GM19467 (cell line): ENCODE measurements at regions not wholly inside any gene's neighbourhood (a gene's known extent, or its start where the extent isn't known, plus 50 kb on each side); places are given as distances from the start of the nearest gene placed in this dataset.

Experiments used
- ATAC-seq: cut with Tn5 transposase; IDR thresholded peaks from one replicate; pipeline ENCODE4 v1.9.1; 2021; ENCODE audit warnings: mild to moderate bottlenecking, moderate library complexity; ENCODE audit not compliant: unreplicated experiment

DNA sequence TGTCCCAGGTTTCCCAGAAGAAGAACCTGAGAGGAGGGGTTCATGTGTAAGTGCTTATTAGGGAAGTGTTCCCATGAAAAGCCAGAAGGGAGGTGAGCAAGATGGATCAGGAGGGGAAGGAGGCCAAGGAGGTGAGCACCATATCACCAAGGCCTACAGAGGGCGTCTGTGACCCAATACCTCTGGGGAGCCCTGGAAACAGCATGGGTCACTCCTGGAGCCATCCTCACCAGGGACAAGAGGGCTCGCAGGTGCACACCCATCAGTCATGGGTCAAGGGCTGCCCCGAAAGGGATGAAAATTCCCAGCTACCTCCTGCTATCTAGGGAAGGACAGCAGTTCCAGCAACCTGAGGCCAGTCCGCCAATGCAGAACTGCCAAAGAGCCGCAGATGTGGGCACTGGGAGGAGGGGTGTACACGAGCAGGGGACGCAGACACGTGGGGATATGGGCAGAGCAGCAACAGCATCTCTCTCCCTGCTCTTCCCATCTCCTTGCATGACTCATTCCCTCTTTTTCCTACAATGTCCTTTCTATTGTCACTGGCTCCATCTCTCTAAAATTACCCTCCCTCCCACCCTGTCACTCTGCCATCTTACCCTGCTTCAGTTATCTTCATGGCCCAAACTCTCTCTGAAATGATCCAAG lies 167.6 kb upstream of the FSTL4 start:
- no peak for ATAC-seq

DNA sequence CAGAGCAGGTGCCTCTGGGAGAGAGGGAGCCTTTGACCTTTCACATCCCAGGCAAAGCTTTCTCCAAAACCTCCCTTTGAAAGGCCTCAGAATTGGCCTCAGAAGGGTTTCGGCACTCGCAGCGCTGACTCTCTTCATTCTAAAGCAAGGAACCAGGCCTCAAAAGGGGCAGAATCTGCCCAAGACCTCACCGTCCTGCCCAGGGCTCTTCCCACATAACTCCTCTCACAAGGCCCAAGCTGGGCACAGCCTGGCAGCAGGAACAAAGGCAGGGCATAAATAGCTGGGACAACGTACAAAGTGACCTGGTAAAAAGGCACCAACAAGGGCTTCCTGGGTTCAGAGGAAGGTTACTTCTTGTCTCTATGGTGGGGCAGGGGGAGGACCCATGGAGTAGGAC lies 166.3 kb upstream of the FSTL4 start:
- no peak for ATAC-seq

DNA sequence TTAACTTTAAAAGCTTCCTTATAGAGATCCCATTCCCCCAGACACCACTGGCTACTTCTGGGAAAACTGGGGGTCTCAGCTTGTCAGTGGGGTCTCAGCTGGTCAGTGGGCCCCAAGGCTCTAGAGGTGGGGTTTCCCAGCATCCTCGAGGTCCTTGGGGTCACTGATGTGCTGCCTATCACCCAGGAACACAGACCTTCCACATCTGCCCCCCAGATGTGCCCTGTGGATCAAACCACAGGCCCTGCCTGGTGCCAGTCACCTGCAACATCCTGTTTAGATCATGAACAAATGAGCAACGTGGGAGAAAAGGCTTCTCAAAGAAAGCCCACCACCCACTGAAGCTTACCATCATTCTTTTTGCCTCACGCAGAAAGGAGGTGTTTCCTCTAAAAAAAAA lies 165.6 kb upstream of the FSTL4 start:
- no peak for ATAC-seq

DNA sequence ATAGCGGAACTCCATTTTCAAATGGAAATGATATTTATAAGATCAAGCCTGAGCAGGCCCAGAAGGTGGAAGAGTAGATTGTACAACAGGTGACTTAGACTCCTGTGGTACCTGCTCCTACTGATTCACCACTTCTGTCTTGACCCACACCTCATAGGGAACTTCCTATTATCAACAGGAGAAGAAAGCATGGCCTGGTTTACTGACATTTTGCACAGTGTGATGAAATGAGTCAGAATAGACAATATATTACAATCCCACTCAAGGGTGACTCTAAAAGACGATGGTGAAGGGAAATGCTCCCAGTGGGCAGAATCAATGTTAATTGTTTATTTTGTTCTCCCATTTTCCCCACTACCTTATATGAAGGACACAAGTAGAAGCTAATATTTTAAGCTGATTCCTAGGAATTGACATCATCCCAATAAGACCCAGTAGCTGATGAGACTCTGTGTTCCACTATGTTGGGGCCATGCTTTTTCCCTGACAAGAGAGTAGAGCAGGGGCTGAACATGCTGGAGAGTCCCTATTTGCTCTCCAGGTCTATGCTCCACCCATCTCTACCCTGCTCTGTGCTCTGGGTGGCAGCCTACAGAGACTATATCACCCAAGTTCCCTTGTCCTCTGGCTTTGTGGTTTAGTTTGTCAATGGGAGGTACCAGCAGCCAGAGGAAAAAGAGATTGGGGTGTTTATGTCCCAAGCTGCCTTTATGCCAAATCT lies 163.4 kb upstream of the FSTL4 start:
- ATAC-seq, result no peak

DNA sequence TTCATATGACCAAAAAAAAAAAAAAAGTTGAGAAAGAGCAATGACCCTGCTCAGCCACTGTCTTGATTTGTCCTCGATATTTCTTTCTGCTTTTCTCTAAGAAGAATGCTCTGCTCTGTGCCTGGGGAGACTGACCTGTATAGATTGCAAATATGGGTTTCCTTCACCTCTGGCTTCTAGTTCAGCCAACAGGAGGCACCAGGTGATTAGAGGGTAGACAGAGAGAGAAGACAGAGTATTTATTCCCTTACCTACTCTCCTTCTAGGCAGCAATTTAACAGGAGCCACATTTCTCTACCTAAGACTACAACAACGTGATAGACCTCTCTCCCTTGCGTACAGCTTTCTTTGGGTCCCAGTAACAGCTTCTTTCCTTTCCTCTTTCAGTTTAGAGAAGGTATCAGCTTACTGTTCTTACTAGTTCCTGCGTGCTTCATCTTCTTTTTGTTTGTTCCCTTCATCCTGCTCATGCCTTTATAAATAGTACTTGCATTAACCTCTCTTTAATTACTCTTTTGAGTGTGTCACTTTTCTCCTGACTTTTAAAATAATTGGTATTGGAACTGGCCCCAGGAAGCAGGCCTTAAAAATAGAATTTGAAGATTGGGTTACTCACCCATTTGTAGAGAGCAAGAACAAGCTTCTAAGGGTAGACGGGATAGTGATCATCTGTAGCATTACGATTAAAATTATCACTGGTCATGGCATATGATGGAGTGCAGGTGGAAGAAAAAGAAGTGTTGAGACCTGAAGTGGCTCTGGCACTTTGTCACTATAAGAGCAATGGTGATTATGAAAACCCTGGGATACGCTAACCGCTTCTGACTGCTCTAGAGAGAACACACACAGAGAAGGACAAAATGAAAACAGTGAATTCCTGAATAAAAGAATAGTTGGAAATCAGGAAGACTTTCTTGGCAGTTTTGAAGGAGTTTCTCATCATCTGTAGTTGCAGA lies 161.2 kb upstream of the FSTL4 start:
- no peak for ATAC-seq

DNA sequence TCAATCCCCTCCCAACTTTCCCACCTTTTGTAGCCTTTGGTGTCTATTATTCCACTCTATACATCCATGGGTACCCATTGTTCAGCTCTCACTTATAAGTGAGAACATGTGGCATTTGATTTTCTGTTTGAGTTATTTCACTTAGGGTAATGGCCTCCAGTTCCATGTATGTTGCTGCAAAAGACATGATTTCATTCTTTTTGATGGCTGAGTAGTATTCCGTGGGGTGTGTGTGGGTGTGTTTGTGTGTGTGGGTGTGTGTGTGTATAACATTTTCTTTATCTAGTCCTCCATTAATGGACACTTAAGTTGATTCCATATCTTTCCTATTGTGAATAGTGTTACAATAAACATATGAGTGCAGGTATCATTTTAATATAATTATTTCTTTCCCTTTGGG lies 157.5 kb upstream of the FSTL4 start:
- no peak for ATAC-seq

DNA sequence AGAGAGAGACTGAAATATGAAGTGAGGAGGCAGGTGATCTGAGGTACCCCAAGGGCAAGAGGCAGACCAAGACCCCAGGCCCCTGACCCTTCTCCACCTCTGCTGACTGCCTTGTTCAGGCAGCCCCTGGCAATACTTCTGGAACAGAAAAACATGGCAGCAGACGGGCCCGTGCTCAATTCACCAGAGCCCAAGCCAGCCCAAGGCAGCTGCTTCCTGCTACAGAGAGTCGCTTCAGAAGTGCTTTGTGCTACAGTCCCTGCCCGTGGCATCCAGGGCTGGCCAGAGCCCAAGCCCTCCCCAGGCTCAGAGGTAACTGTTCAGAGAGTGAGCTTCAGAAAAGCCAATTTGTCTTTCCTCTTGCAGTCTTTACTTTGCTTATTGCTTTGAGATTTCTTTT lies 151.4 kb upstream of the FSTL4 start:
- no peak for ATAC-seq

DNA sequence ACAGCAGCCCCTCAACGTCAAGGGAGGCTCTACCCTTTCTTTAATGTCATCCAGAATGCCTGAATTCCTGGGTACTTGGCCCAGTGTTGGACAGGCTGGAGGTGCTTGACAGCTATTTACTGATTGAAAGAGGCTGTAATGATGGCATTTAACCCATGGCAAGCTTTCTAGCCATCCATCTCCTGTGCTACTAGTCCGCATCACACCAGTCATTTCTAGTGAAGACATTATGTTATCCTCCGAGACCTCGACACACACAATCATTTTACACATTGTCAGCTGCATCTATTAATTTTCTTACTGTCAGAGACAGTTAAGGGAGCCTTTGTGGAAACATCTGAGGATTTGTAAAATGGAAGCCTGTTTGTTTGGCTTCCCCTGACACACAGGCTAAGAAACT lies 149.3 kb upstream of the FSTL4 start:
- ATAC-seq, result no peak

DNA sequence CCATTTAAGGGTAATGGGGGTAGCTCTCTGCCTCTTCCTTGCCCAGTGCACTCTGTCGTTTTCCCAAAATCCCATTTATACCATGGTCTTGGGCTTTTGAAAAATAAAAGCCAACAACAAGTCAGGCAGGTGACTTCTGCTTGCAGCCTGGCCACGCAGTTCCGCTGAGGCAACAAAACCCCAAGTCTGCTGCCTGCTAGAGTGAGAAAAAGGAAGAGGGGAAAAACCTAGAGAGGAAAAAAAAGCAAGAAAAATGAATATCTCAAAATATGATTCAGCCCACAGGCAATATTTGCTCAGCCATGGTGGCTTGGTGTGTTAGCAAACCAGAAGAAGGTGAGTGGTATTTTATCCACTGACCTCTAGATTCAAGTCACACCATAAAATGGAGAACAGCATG lies 148.2 kb upstream of the FSTL4 start:
- no peak for ATAC-seq

DNA sequence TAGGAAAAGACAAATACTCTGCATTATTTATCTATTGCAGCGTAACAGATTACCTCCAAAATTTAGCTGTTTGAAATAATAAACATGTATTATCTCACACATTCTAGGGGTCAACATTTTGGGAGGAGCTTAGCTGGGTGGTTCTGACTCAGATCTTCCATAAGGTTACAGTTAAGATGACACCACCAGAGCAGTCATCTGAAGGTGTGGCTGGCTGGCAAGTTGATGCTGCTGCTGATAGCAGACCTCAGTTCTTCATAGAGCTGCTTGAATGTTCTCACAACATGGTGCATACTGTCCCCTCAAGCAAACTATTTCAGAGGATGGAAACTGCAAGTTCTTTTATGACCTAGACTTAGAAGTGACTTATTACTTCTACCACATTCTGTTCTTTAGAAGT lies 146.3 kb upstream of the FSTL4 start:
- no peak for ATAC-seq

DNA sequence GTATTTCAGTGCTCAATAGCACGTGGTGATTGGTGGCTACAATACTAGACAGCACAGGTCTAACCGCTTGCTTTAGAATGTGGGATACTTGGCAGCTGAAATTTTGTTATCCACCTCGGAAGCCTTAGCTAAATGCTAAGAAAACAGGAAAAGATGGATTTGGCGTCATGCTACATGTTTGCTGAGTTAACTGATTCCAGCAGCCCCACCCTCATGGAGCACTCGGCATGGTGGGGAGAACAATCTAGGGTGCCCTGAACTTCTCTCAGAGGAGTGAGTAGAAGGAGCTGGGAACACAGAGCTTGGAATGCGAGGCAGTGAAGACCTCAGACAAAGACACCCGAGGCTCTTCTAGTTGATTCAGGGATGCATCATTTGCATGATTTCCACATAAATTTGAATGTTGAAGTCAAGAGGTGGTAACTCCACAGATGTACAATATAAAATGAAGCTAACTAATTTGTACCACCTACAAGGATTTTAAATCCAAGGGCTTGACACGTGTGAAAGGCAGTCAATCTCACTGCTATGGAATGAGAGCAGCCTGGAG lies 145.1 kb upstream of the FSTL4 start:
- no peak for ATAC-seq

DNA sequence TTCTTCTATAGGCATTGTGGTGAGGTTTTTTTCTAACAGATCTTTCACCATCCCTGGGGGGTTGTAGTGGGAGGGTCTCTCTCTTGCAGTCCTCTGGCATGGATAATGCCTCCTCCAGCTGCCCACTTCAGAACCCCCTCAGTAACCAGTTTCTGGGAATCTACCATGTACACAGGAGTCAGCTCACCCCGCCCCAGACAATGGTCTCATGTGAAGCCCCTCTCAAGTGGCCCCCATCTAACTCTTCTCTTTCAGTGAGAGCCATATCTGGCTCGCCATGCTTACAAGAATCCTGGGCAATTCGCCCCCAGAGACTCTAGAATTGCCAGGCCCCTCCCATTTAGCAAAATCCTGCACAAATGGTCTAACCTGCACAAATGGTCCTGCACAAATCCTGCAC lies 144.4 kb upstream of the FSTL4 start:
- no peak for ATAC-seq

DNA sequence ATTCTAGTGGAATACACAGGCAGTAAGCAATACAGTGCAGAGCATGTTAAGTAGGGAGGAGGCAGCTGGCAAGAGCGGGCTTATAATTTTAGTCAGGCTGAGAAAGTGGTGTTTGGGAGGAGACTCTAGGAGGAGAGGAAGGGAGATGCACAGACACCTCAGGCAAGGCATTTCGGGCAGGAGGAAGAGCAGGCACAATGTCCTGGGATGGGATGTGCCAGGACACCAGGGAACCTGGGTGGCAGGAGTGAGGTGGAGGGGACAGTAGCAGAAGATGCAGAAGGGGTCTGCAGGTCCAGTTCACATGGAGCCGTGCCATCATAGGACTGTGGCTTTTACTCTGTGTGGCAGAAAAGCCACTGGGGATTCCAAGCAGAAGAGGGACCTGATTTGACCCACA lies 143.7 kb upstream of the FSTL4 start:
- no peak for ATAC-seq

DNA sequence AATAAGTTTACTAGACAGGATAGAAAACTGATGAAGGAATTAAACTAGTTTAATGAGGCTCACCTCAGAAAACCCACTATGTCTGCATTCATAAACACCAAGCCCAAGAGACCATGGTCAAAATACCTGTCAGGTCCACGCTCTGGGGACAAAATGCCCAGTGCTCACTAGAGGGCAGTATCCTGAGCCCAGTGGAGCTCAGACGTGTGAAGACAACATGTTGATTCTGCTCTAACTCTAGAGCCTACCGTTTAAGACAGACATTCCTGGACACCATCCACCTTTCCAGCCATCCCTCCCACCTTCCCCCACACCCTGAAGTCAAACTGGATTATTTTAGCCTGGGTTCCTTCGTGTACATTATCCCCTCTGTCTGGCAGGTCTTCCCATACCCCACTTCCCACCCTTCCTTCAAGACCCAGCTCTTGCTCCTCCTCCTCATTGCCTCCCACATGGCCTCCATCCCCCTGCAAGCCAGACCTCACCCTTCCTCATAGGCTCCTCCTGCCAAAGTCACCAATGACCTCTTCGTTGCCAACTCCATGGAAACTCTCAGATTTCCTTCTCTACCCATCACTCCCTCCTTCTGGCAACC lies 142.3 kb upstream of the FSTL4 start:
- no peak for ATAC-seq

DNA sequence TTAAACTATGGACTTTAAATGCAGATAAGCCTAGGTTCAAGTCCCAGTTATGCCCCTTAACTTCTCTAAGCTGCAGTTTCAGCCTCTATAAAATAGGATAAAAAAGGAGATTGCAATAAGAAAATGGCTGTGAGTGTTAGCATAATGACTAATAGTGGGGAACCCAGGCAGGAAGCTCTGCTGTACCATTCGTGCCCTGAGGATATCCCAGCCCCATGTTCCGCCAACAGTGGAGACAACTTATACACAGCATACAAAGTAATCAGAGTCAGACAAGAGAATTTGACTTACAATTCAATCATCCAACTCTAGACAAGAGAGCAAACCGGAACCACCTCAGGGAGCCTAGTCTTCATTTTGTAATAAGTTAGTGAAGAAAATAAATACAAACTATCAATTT lies 141.5 kb upstream of the FSTL4 start:
- no peak for ATAC-seq

DNA sequence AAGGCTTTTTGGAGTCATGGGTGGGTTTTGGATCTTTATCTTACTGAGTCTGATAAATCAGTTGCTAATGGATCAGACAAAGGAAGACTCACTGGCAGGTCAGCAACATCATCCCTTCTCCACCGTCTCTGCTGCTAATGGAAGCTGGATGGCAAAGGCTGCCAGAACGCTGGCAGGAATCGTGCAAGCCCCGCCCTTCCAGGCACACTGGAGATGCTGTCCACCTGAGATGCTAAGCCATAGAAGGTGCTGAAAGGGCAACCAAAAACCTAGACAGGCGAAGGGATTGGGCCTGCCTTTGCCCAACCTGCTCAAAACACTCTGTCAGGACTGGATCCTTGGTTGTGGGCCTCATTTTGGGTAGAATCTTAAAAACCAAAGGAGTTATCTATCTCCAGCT lies 139.5 kb upstream of the FSTL4 start:
- no peak for ATAC-seq

DNA sequence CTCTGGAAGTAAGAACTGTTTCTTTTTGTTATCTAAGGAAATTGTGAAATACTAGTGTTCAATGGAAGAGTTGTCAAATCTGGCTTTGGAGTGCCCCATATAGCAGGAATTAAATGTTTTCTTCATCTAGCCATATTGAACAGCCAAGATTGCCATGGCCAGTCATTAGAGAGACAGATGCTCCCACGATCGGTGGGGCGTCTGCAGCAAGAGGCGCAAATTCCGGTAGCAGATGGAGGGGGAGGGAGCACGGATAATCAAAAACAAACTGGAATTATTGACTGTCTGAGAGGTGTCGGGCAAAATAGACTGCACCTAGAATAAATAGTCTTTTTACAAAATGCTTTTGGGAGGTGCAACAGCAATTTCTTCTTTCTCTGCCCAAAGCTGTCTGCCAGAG lies 139.1 kb upstream of the FSTL4 start:
- ATAC-seq, result no peak

DNA sequence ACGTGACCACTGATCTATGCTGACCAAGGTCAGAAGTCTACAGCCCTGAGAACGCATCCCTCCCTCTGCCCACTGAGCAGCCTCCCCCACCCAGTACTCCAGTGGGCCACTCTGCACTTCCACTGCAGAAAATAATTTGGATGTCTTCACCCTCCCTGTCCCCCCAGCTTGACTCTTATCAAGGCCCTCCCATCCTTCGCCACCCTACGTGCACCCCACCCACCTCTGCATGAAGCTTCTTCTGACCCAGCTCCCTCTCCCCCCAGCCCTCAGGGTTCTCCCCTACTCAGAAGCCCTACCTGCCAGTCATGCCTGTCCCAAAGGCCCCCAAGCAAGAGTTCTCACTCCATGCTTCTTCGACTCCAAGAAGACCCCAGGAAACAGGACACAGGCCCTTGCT lies 138.5 kb upstream of the FSTL4 start:
- ATAC-seq, result no peak

DNA sequence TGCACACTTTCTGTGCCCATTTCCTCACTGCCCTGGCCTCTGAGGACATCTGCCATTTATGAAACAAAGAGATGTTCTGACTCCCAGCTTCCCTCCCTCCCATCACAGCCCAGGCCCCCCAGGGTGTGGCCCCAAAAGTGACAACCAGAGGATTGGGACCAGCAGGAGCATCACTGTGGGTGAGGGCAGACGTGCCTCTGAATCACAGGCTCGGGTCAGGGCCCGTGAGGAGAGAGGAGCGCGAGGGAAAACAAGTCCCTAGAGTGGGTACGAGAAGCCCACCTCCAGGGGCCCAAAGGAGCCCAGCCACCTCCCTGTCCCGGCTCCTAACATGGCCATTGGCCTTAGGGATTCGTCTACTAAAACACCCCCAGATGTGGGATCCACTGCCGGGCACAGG lies 138.0 kb upstream of the FSTL4 start:
- ATAC-seq, result no peak

DNA sequence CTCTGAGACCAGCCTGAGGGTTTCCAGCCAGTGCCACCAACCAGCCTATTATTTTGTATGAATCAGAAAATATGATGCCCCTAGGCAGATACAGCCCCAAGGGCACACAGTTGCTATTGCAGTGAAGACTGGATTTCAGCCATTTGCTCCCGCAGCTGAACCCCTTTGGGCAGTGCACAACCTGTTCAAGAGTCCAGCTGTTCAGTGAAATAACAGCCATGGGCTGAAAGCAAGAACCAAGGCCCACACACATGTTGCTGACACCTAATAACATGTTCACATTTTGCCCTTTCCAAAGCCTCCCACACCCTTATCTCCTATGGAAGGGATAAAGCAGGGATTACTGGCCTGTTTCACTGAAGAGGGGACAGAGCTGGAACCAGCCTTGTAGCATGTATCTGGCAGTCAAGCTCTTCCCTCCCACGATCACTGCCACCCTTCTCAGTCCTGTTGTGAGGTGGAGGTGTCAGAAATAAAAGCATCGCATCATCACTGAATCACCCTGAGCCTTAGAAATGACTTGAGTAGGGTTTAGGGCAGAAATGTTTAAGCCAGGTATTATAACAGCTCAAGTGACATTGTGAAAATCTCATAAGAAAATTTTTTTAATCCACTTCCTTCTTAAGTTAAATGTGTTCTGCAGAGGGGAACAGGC lies 137.1 kb upstream of the FSTL4 start:
- ATAC-seq, result no peak

DNA sequence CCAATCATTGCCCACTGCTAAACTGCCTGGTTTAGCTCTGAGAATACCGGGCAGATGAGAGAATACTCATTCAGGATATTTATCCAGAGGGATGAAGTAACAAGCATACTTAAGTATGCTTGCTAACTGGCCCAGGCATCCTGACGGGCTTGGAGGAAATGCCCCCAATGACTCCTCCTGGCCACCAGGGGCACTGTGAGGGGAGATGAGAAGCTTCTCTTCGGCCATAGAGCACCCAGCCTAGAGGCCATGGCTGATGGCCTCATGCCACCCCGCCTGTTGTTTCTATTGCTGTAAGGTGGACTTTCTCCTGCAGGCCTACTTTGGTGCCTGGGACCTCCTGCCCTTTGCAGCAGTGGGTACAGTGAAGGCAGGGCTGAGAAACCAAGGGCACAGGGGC lies 134.5 kb upstream of the FSTL4 start:
- no peak for ATAC-seq
